Stimulated activated CD8-positive, alpha-beta memory T cell treated with anti-CD3 and anti-CD28 coated beads, Interleukin-7, amount 100 ng/mL, for 48 hours (primary cell): ENCODE measurements at regions not wholly inside any gene's neighbourhood (a gene's known extent, or its start where the extent isn't known, plus 50 kb on each side); places are given as distances from the start of the nearest gene placed in this dataset.

Experiments used
- DNase-seq, 2 donors: peaks; one replicate each; pipeline ENCODE4 v3.0.0-alpha.2; 2020; ENCODE audit warnings: low read depth in 1 of 2; ENCODE audit errors: extremely low read depth in 1 of 2

DNA sequence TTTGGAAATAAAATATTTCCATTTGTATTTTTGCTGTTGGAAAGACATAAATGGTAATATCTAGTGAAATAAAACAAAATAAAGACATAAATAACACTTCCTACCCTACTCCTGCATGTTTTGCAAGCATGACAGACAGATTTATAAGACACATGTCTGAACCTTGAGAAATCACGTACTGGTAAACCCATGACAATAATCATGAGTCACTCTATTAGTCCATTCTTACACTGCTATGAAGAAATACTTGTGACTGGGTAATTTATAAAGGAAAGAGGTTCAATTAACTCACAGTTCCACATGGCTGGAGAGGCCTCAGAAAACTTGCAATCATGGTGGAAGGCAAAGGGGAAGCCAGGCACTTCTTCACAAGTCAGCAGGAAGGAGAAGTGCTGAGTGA lies 942.2 kb downstream of the REEP3 start:
- no peak for DNase-seq

DNA sequence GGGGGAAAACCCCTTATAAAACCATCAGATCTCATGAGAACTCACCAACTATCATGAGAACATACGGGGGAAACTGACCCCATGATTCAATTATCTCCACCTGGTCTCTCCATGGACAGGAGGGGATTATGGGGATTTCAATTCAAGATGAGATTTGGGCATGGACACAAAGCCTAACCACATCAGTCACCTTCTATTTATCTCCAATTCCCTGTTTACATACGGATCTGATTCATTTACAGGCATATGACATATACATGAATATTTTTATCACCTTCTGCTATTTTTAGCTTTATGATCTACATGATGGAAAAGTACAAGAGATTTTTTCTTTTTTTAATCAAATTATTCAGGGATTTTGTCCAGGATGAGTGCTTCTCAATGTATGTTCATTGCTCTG lies 944.5 kb downstream of the REEP3 start:
- DNase-seq = no peak

DNA sequence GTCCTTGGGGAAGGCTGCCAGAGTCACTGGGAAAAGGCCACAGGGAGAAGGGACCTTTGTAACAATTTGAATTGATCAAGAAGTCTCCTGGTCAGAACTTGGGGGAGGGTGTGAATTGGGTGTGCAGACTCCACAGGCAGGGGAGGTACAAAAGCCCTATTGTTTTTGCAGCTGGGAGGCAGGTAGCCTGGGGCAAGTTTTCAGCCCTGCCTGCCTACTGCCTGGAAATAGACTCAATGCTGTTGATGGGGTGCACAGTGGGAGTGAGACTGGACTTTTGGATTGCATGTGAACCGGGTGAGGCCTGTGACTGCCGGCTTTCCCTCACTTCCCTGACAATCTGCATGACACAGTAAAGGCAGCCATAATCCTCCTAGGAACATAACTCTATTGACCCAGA lies 947.0 kb downstream of the REEP3 start:
- no peak for DNase-seq

DNA sequence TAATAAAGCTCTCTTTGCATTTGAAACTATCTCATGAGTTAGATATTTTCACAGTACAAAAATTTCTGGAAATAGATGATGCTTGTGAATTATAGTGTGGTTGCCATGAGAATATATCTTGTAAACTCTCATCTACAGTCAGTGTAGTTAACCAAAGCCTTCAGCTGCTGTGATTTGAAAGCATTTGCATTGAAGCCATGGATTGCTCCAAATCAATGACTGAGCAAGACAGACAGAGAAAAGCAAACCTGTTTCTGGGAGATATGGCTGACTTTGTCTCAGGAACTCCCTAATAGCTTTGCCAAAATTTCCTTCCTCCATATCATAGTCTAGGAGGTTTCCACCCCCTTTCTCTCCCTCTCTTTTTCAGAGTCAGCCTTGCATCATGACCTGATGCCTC lies 955.3 kb downstream of the REEP3 start:
- no peak for DNase-seq

DNA sequence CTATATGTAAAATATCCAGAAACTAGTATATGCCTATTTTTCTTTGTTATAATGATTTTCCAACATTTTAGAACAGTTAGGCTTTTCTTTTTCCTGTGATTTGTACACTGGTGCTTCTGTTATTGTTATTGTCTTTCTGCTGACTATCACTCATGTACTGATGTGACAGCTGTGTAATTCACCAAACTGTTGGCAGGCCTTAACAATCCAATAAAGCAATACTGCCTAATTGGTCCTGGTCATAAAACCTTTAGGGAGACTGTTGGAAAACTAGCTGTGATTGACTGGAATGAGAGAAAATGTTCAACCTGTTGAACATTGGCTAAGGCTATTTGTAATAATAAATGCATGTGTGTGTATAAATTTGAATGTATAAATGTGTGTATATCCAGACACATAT lies 956.6 kb downstream of the REEP3 start:
- DNase-seq = no peak

DNA sequence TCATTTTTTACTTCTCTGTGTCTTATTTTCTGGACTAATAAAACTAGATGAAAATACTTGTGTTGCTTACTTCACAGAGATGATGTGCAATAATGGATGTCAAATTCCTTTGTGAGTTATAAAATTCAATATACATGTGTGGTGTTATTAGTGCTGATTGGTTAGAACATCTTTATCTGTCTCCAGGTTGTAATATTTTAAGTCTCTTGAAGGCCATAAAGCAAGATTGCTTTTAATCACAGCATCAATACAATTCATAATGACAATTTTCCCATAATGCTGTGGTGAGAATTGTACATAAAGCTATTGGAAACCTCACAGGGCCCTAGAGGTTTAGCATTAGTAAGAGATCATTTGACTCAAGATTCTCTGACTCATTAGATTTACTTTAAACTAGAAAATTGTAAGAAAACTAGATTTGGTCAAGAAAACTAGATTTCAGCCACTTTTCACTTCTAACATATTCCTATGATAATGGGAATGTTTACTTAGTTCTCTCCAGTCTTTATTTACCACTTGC lies 963.7 kb downstream of the REEP3 start:
- DNase-seq = no peak

DNA sequence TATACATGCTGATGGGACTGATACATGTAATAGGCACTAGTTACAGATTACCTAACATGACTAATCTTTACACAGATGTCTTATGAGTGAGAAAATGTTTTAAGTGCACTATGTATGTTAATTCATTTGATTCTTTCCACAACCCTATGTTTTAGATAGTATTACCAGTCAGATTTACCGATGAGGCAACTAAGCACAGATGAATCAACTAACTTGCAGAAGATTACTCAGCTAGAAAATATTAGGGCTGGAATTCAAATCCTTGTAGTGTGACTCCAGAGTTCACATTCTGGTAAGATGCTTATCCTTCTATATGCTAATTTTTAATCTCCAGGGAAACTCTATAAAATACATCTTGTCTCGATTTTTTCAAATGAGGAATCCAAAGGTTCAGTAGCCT lies 964.9 kb downstream of the REEP3 start:
- no peak for DNase-seq

DNA sequence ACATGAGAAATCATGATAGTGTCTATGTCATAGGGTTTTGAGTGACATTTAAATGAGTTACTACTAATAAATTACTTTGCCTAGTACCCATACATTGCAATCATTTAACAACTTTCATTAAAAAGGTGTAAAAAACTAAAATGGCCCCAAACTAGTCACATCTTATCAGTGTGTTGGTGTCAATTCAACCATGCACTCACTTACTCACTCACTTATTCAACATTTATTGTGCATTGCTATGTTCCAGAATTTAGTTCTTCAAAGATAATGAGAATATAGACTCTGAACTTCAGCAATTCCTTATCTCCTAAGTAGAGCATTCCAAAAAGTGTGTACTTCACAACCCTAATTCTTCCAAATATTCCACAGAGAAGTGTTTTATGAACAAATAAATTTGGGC lies 965.7 kb downstream of the REEP3 start:
- no peak for DNase-seq

DNA sequence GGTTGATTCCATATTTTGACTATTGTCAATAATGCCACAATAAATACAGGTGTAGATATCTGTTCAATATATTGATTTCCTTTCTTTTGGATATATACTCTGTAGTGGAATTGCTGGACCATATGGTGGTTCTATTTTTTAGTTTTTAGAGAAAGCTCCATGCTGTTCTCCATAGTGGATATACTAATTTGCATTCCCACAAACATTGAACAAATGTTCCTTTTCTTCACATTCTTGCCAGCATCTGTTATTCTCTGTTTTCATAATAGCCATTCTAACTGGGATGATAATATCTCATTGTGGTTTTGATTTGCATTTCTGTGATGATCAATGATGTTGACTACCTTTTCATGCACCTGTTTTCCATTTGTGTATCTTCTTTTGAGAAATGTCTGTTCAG lies 973.7 kb downstream of the REEP3 start:
- no peak for DNase-seq

DNA sequence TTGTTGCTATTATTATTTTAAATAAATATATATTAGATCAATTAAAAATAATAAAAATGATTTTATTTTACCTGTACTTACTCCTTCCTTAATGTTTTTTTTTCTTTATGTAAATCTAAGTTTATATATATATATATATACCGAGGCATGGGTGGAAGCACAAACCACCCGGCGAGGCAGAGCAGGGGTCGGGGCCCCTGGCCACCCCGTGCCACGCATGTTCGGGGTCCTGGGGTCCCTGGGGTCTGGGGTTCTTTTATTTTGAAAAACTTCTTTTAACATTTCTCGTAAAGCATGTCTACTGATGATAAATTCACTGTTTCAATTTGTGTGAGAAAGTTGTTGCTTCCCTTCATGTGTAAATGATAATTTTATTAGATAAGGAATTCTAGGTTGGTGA lies 976.1 kb downstream of the REEP3 start:
- DNase-seq = no peak

DNA sequence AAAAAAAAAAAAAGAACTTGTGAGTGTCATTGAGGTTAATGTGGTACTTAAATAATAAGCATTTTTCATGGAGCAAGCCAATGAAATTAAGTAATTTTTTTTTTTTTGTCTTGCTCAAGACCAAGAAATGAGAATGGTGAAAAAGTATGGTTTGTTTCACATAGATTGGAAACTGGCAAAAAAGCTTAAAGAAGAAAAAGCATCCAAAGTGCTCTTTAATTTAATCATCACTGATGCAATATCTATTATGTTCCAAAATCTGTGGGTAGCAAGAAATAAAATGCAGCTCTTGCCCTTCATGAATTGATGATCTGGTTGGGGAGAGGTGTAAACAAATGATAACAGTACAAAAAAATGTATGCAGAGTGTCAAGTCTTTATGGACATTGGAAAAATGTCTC lies 980.6 kb downstream of the REEP3 start:
- DNase-seq = no peak

DNA sequence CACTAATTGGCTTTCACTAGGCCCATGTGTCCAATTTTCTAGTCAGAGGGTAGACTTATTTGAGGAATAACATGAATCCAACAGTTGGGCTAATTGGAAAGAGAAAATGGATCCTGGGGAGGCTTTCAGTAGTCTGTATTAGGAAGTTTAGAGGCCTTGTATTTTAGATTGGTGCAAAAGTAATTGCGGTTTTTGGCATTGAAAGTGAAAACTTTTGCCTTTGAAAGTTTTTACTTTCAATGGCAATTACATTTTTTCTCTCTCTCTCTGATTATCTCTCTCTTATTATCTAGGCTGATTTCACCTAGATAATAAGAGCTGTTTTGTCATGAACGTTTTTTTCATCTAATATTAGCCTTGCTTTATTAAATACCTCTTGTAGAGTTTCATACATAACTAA lies 981.7 kb downstream of the REEP3 start:
- DNase-seq = no peak

DNA sequence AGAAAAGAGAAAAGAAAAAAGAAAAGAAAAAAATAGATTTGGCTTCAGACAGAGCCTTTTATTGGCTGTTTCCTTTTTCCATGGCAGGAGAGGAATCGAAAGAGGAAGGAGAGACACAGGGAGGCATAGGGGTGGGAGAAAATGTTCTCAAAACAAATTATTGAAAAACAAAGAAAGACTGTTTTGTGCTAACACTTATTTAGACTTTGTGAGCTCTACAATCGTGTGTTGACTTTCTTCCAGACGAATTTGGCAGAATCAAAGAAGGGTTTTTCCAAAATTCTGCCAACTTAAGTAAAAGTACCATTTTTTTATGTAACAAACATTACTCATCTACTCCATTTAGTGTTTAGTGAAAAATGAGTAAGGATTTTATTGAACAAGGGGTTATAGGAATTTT lies 982.2 kb downstream of the REEP3 start:
- DNase-seq = no peak

DNA sequence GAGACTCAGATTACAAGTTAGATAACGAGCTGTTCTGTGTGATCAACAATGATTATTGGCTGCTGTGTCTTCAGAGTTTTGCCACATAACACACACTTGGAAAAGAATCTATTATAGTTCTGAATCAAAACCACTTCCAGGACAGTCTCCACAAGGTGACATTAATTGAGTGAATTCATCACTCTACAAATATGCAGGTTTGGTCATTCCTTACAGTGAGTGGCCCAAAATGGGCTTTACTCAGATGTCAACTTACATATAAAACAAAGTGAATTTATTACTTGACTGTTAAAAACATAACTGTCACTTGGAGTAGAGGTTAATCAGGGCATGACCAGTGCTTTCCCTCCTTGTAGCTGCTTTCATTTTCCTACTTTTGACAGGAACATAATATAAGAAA lies 984.3 kb downstream of the REEP3 start:
- no peak for DNase-seq

DNA sequence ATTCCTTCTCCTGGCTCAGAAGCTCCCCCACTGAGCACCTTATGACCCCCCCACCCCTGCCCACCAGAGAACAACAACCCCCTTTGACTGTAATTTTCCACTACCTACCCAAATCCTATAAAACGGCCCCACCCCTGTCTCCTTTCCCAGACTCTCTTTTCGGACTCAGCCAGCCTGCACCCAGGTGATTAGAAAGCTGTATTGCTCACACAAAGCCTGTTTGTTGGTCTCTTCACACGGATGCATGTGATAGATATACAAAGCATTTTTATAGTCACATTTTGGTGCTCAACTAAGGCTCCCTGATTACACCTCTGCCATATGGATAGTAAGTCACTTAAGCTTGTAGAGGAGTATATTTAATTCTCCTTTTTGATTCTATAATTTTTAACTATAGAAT lies 985.8 kb downstream of the REEP3 start:
- no peak for DNase-seq

DNA sequence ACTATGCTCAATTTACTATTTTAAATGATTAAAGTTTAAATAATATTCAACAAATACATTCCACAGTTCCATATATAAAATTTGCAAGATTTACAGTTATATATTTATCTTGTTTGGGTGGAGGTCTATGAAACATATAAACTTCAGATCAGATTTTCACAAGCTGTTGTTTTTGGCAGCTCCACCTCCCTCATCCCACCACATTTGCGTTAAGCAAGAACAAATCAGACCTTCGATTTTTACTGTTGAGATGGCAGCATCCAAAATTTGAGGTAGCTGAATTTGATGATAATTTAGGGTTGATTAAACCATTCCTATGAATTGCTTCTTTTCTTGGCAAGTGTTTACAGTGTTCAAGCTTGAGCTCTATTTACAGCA lies 986.4 kb downstream of the REEP3 start:
- no peak for DNase-seq

DNA sequence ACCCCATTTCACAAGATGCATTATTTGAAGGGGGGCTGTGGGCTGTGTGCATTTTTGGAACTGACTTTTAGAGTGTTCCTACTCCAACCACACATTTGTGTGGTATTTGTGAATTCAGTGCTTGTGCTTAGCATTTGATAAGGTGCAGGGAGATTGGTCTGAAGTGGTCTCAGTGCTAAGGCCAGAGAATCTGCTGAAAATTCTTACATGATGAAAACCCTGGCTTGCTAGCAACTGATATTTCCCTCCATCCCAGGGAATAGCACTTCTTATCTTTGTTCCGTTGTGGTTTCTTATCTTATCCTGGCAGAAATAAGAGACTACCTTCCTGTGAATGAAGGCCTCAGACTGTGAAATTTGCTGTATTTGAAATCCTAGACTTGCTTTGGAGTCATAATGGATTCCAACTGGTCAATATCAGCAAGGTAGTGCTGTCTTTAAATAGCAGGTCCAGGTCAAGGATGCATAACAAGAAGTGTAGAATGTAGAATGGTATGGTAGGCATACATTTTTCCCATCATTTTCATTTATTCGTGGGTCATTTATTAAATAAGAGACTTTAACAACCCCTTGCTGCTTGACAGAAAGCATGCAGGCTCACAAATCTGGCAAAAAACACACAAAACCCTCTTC lies 986.9 kb downstream of the REEP3 start:
- DNase-seq = no peak

DNA sequence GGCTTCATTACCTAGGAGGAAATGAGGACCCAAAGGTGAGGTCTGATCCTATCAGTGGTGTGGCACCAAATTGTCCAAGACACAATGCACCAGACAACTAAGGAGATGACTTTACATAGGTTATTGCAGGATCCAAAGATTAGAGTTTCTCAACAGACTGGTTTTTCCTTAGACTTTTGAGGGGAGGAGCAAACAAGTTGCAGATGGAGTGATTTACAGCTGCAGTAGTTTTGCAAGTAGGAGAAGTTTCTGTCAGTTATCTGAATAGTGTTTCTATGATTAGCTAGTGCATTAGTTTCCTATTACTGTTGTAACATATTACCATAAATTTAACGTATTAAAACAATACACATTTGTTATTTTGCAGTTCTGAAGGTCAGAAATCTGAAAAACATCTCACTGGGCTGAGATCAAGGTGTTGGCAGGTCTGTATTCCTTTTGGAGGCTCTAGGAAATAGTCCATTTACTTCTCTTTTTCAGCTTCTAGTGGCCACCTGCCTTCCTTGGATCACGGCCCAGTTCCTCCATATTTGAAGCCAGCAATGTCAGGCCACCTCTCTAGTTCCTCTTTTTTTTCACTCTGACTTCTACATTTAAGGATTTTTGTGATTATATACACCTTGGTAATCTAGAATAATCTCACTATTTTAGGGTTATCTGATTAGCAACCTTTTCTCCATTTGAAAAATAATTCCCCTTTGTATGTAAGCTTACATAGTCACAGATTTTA lies 994.9 kb downstream of the REEP3 start:
- no peak for DNase-seq

DNA sequence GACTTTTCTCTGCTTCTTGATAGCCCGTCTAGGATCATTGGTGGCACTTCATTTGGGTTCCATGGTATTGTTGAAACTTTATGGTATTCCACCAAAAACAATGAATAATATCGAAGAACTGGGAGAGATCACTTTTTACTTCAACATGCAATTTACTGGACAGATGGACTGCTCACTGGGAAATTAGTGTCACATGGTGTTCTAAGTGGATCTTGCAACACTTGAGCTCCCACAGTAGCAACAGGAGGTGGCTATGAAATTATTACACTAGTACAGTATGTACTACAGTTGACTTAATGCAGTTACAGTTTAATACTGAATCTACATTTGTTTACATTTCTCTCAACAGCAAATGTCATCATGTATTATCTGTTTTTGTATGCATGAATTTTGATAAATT lies 997.3 kb downstream of the REEP3 start:
- no peak for DNase-seq

DNA sequence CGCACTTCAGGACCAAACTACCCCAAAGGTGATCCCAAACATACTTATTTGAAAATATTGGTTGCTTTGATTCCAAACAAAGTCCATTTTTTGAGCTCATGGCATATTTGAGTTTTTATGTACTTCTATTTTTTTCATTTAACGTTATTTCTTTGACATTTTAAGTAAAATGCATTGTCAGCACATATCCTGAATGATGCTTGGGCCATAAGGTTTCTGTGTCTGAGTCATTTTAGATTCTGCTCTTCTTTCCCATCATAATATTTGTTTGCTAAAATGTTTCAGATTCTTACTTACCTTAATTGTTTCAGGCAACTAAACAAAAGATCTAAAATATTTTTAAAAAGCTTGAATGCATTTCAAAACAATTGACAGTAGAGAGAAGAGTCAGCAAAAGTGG lies 998.2 kb downstream of the REEP3 start:
- DNase-seq = no peak

DNA sequence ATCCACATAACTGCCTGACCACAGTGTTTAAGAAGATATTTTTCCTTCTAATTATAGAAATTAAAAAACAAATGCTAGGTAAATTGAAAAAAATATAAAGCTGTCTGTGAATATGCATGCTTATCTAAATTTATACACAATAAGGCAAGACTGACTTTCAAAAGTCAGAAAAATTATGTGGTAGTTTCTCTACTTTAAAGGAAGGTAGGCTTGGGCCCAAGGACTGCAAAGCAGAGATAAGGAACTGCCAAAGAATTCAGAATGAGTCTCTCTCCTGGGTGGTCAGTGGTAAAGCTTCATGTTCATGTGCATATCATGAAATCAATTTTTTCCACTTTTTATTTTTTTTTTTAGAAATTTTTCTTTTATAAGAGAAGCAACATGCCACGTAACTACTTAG lies 998.6 kb downstream of the REEP3 start:
- no peak for DNase-seq

DNA sequence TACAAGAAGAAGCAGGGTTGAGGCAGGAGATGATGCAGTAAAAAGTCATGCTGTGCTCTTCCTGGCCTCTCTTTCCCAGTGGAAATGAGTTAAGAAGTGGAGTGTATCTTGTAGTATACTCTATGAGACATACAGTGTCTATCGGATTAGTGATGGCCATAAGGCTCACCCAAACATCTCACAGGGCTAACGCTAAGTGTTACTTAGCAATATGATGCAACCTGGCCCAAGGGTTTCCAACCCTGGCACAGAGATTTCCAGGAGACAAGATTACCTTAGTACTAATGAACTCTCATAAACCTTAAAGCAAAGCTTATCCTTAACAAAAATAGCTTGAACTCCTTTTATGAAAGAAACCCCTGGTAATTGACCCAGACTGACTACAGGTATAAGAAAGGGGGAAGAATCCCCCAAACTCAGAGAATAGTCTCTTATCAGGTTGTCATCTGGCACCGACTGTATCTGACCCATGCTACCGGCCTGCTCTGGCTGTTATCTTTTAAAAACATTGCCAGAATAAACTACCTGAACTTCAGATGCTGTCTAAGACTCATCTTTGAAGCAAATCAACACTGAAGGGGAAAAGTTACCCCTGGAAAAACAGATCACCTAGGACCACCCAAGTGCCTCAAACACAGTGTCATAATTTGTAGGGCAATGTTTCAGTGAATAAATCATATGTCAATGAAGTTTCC lies 1002.0 kb downstream of the REEP3 start:
- no peak for DNase-seq
